SH-SY5Y (cell line): ENCODE measurements at regions not wholly inside any gene's neighbourhood (a gene's known extent, or its start where the extent isn't known, plus 50 kb on each side); places are given as distances from the start of the nearest gene placed in this dataset.

ENCODE experiments used
- GATA2 ChIP-seq: IDR thresholded peaks from 2 replicates; pipeline ENCODE4 v1.6.1; 2011; ENCODE audit warnings: mild to moderate bottlenecking, low read depth, low read length
- GATA3 ChIP-seq: IDR thresholded peaks from 2 replicates; pipeline ENCODE4 v1.6.1; 2011; ENCODE audit warnings: low read depth, mild to moderate bottlenecking, low read length, moderate library complexity

- no peak for TF ChIP-seq GATA3
- no peak for TF ChIP-seq GATA2
Measured at GRCh38 chr1:103373991-103374390, 151.5 kb upstream of the RNPC3 start.
